ENCODE measurements at regions not wholly inside any gene's neighbourhood (a gene's known extent, or its start where the extent isn't known, plus 50 kb on each side); places are given as distances from the start of the nearest gene placed in this dataset.
"Not testable (repeated sequence)": the region's sequence is repeated elsewhere in the genome, so short reads cannot be mapped to it uniquely, and the experiment has no call there.

- Histone ChIP-seq H4K20me1 (replicated peaks; ENCODE audit: control insufficient read depth, insufficient read depth, low read length) (no peaks in the 10 kb centered on the region), H3K27me3 (ENCODE audit: control insufficient read depth in 2 of 2, insufficient read depth in 2 of 2, low read length in 2 of 2) (no peaks in the 10 kb centered on the region), H3K79me2 (ENCODE audit: control insufficient read depth, insufficient read depth, low read length) (no peaks in the 10 kb centered on the region), H3K4me1 (replicated peaks in 1 of 2; ENCODE audit: control insufficient read depth in 2 of 2, insufficient read depth in 2 of 2, low read length in 2 of 2) (no peaks in the 10 kb centered on the region), H3K9me1 (ENCODE audit: control insufficient read depth, insufficient read depth, low read length) (no peaks in the 10 kb centered on the region), H3K36me3 (ENCODE audit: control insufficient read depth, insufficient read depth, low read length) (no peaks in the 10 kb centered on the region), H3K4me2 (ENCODE audit: insufficient read depth, low read length) (no peak overlapping the region), H2AFZ (ENCODE audit: low read depth, low read length) (no peak overlapping the region), H3K4me3 (no peak overlapping the region), H3K9ac (ENCODE audit: insufficient read depth in 1 of 2, low read depth in 2 of 2, low read length in 2 of 2) (no peak overlapping the region), H3K27ac (ENCODE audit: extremely low read depth, low read depth, low read length) (no peak overlapping the region), H3K9me3 (replicated peaks; ENCODE audit: control insufficient read depth, insufficient read depth, low read depth, low read length) (no peaks in the 10 kb centered on the region)
- FAIRE-seq (no peak), ATAC-seq (no peak), DNase-seq (ENCODE audit: extremely low read depth in 1 of 4, low spot score in 3 of 4) (no peak)
- in situ Hi-C loops (cut with MboI): no loop called here
- WGBS (ENCODE audit: insufficient coverage, low coverage, missing lambda C conversion rate): 11% methylated on average over 3 of the region's 3 CpGs
- ChIA-PET POLR2A (no interaction called here), CTCF (ENCODE audit: low intra/inter-chr PET ratio) (no interaction called here)
- BruUV-seq (replicated peaks): no TSS peak
- TF ChIP-seq ZFP1 (CRISPR knock-in tag; IDR thresholded peaks at IDR 0.05): no peak
- intact Hi-C loops (cut with micrococcal nuclease): no loop called here
Observed at GRCh38 chr13:88726075-88726474, 1054.9 kb downstream of the SLITRK5 start.

GRCh38 chr13:88727236-88727635 is 1056.1 kb downstream of the SLITRK5 start:
- FAIRE-seq; intact Hi-C loops (cut with micrococcal nuclease): not testable (repeated sequence)

More at GRCh38 chr13:88727236-88727635, 1056.1 kb downstream of the SLITRK5 start:
- H3K4me1 ChIP-seq (replicated peaks in 1 of 2; ENCODE audit: control insufficient read depth in 2 of 2, insufficient read depth in 2 of 2, low read length in 2 of 2); H3K36me3 ChIP-seq (ENCODE audit: control insufficient read depth, insufficient read depth, low read length); POLR2A ChIA-PET; H3K27me3 ChIP-seq (ENCODE audit: control insufficient read depth in 2 of 2, insufficient read depth in 2 of 2, low read length in 2 of 2); H2AFZ ChIP-seq (ENCODE audit: low read depth, low read length); H3K9me3 ChIP-seq (replicated peaks; ENCODE audit: control insufficient read depth, insufficient read depth, low read depth, low read length); DNase-seq (ENCODE audit: extremely low read depth in 1 of 4, low spot score in 3 of 4); H3K4me3 ChIP-seq; in situ Hi-C loops (cut with MboI); H4K20me1 ChIP-seq (replicated peaks; ENCODE audit: control insufficient read depth, insufficient read depth, low read length); H3K4me2 ChIP-seq (ENCODE audit: insufficient read depth, low read length); H3K79me2 ChIP-seq (ENCODE audit: control insufficient read depth, insufficient read depth, low read length); H3K27ac ChIP-seq (ENCODE audit: extremely low read depth, low read depth, low read length); BruUV-seq (replicated peaks); CTCF ChIA-PET (ENCODE audit: low intra/inter-chr PET ratio); H3K9ac ChIP-seq (ENCODE audit: insufficient read depth in 1 of 2, low read depth in 2 of 2, low read length in 2 of 2); H3K9me1 ChIP-seq (ENCODE audit: control insufficient read depth, insufficient read depth, low read length); ATAC-seq: not testable (repeated sequence)
- 0% methylated on average over 2 of the region's 7 CpGs for WGBS (ENCODE audit: insufficient coverage, low coverage, missing lambda C conversion rate)

All from K562 (cell line).